T47D (cell line): ENCODE measurements at regions not wholly inside any gene's neighbourhood (a gene's known extent, or its start where the extent isn't known, plus 50 kb on each side); places are given as distances from the start of the nearest gene placed in this dataset.

ENCODE experiments used
- DNase-seq, 2 experiments: peaks; one replicate each; pipeline versions ENCODE4 v3.0.0 to v3.0.0-alpha.2; 2011 to 2012; ENCODE audit warnings: low read depth in 1 of 2, low spot score in 1 of 2
- JUND ChIP-seq: IDR thresholded peaks from 2 replicates; pipeline ENCODE4 v1.6.1; 2012; ENCODE audit warnings: low read depth
- in situ Hi-C: cut with HindIII; loops from 2 replicates; pipeline ENCODE4 v1.10.0; 2016; ENCODE audit warnings: low sequenced_read_pairs, low pct_unique_long_range_greater_than_20kb

DNA sequence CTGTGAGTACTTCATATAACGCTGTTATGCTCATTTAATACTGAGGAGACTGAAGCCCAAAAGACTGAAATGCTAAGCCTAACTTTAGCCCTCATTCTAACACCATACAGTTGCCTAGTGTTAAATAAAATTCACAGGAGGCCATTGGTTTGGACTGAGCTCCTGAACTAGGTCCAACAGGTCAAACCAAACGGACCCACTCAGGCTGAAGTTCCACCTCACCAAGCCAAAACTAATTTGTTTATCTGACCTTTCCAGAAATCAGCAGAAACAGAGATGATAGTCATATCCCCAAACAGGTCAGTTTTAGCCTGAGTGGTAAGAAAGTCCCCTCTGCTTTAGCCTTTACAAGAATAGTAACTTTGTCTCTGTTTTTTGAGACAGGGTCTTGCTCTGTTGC, 311.3 kb upstream of the ZP4 start:
- in situ Hi-C loops: no loop called here
- no peak for DNase-seq
- TF ChIP-seq JUND: no peak

DNA sequence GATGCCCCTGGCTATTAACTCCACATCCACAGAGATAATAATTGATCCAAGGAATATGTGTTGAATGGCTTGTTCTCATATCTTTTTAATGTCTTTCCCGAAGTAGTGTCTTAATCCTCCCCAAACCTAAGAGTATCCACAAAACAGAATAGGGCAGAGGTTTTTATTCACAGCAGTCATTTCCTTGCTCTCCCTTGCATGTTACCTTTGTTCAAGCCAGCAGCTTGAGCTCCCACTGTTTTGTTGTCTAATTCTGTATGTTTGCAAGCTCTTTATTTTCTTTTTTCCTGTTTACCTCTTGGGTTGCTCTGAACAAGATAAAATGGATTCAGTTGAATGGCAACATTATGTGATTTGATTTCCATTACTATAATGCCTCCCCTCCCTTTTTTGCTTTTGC, 308.6 kb upstream of the ZP4 start:
- no peak for DNase-seq
- no peak for TF ChIP-seq JUND
- in situ Hi-C loops: no loop called here

DNA sequence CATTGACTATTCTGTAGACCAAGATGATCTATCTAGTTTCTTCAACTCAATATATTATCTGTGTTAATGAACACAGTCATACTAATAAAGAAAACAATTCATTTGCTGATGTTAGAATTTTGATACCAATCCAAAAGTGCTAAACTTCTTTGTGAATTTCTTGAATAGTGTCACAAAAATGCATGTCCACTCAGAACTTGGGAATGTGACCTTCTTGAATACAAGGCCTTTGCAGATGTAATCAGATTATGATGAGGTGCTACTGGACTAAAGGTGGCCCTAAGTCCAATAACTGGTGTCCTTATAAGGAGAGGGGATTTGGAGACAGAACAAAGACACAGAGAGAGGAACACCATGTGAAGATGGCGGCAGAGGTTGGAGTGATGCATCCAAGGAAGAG, 305.8 kb upstream of the ZP4 start:
- no peak for DNase-seq
- TF ChIP-seq JUND: no peak
- in situ Hi-C loops: no loop called here

DNA sequence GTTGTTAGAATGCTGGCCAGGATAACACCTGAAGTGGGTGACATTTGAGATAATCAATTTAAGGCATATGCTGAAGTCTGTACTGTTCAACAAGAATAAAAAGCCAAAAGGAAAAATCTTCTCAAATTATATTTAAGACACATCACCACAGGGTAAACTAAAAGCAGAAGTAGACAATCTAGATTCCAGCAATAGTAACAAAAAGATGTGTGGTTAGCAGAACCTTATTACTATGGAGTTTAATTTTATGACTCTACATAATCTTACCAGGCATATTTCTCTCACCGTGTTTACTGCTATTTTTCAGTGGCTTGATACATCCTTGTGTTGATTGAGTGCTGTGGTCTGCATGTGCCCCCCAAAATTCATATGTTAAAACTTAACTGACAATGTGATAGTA, 300.4 kb upstream of the ZP4 start:
- no peak for DNase-seq
- in situ Hi-C loops: no loop called here
- TF ChIP-seq JUND: no peak

DNA sequence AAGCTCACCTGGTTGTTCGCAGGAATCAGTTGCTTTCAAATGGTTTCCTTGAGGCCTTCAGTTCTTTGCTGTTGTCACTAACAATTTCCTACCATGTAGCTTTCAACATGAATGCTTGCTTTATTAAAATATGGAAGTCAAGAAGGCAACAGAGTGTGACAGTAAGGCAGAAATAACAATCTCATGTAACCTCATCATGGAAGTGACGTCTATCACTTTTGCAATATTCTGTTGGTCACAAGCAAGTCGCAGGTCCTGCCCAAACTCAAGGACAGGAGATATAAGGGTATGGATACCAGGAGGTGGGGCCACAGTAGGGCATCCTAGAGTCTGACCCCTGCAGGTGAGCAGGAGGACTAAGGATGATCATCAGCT, 296.8 kb upstream of the ZP4 start:
- DNase-seq: no peak
- TF ChIP-seq JUND: no peak
- in situ Hi-C loops: no loop called here

DNA sequence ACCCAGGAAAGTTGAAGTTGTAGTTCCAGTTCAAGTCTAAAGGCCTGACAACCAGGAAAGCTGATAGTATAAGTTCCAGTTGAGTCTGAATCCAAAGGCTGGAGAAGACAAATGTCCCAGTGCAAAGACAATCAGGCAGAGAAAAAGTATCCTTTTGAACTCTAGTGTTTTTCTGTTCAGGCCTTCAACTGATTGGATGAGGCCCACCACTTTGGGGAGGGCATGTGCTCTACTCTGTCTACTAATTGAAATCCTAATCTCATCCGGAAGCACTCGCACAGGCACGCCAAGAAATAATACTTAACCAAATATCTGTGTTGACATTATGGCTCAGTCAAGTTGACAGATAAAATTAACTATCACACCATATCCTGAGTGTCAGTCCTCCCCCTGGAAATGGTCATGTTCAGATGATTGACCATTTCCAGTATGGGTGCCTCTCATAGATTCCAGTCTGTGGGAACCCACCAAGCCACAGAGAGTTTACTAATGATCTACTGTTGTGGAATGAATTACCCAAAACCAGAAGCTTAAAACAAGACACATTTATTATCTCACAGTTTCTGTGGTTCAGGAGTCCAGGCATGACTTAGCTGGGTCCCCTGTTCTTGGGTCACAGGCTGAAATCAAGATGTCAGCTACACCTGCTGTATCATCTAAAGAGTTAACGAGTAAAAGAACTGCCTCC, 296.3 kb upstream of the ZP4 start:
- DNase-seq: no peak
- no peak for TF ChIP-seq JUND
- in situ Hi-C loops: no loop called here

DNA sequence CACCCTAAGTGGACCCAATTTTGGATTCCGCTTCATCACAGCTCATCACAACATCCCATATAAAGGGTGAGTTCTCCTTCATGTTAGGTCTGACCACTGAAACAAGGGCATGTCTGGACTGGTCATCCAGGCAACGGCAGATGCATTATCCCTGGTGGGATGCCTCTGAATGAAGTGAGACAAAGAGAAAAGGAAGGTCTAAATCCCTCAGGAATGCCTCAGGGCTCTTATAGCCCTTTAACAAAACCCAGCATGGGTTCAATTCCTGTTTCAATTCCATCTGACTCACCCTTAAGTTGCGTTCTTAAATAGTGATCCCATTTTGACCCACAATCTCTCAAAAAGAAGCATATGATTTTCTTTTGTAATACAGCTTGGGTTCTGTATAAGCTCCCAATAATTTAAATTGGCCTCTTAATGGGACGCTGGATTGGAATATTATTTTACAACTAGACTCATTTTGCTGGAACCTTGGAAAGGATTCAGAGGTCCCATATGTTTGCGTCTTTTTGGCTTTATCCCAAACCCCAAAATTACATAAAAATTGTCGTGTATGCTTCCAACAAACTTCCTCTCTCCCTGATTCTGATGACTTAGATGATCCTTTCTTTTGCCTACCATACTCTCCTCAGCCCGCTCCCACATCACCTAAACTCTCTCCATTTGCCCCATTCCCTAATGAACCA, 287.4 kb upstream of the ZP4 start:
- in situ Hi-C loops: no loop called here
- DNase-seq: no peak
- TF ChIP-seq JUND: no peak

DNA sequence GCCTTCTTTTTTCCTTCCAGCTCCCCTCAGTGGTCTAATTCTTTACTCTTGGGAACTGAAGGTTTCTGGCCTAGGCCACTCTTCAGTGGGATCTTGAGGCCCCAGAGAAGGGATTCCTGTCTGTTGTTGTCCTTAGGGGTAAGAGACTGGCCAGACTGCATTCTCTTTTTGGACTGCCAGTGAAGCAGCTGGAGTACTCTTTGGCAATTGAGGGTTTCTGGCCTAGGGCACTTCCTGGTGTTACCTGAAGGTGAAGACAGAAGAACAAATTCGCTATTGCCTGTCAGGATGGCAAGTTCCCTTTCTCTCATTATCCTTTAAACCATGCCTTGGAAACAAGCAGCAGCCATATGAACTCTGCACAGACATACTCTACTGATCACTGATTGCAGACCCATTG, 286.6 kb upstream of the ZP4 start:
- in situ Hi-C loops: no loop called here
- peak; percentile 16 to 93 for DNase-seq

DNA sequence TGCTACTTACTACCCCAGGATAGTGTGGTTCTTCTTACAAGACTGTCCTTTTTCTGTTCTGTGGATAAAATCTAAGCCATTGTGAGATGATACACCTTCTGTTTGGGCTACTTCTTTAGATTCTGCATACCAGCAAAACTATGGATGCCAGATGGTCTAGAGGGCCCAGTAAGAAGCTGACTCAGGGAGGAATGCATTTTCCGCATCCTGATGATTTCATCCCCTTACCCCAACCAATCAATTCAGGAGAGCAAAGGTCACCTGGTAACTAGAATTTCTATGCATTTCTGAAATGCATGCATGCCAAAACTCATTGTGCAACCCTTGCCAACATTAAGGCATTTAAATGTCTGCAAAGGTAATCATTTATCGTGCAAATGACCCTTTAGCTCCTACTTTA, 285.7 kb upstream of the ZP4 start:
- in situ Hi-C loops: no loop called here
- no peak for DNase-seq
- no peak for TF ChIP-seq JUND

More for the DNA sequence above, 286.6 kb upstream of the ZP4 start:
- no peak for TF ChIP-seq JUND

DNA sequence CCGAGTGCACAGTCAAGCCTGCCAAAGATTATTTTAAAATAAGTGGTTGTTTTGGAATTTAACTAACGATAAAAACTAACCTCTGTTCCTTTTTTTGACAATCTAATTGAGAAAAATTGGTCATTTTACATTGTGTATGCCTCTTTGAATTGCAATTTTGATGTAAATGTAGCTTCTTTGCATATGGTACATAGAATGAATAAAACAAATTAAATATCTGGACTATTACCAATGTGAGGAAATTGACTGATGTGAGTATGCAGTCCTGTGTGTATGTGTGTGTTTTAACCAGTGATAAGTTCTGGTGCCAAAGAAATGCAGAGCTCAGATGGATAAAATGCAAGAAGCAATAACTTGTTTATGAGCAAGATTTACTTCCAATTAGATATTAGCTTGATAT, 281.3 kb upstream of the ZP4 start:
- in situ Hi-C loops: no loop called here
- DNase-seq: no peak
- TF ChIP-seq JUND: no peak

DNA sequence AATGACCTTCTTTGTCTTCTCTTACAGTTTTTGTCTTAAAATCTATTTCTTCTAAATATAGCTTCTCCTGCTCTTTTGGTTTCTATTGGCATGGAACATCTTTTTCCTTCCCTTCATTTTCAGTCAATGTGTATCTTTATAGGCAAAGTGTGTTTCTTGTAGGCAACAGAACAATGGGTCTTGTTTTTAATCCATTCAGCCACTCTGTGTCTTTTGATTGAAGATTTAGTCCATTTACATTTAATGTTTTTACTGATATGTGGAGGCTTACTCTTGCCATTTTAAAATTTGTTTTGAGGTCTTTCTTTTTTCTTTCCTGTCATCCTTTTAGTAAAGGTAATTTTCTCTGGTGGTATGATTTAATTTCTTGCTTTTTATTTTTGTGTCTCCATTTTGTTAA, 271.2 kb upstream of the ZP4 start:
- no peak for TF ChIP-seq JUND
- no peak for DNase-seq
- in situ Hi-C loops: no loop called here

DNA sequence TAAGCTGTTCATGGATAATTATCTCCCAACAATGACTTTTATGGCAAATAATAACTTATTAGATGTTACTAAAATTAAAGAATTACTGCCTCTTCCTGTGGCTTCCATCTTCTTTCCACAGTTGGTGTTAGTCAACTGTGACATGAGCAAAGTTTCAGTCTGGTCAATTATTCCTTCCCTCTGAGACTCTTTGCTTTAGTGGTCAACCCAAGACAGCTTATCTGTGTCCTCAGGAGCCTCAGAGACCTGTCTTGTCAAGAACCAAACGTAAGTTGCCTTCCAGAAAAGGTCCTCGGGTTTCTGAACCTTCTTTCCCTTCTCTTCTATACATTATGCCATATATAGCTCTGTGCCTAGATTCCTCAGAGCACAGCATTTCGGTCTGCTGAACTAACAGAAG, 263.2 kb upstream of the ZP4 start:
- TF ChIP-seq JUND: no peak
- in situ Hi-C loops: no loop called here
- DNase-seq: no peak

DNA sequence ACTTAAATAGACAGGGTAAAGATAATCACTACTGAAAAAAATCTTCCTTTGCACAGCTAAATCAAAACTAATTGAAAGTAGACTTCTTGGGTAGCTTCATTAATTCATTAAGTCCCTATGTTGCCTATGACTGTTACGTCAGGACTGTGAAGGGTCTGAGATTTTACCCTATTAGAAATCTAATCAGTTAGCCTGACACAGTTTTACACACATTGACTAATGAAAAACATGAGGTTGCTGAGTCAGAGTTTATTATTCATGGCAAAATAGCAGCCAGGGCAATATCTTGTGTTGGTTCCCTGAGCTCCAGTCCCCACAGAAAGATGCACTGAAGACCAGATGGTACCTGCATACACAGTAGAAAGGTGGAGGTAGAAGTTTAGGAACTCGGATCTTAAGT, 262.5 kb upstream of the ZP4 start:
- no peak for DNase-seq
- in situ Hi-C loops: no loop called here
- no peak for TF ChIP-seq JUND

DNA sequence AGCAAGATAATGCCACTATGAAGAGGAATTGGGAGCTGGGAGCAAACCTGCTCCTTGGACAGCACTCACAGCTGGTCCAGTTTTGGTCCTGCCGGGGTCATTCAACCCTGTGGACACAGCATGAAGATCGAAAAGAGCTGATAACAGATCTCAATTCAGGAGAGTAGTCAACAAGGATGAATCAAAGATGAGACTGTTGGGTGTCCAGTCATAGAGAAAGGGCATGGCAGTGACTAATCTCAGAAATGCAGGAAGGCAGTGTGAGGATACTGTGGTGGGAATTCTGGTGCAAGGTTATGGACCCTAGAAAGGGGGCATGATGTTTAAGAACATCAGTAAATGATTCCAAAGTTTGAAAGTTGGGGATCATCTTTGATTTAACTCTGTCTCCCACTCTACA, 261.4 kb upstream of the ZP4 start:
- no peak for DNase-seq
- in situ Hi-C loops: no loop called here
- no peak for TF ChIP-seq JUND
